HCT116 (cell line): ENCODE measurements at regions not wholly inside any gene's neighbourhood (a gene's known extent, or its start where the extent isn't known, plus 50 kb on each side); places are given as distances from the start of the nearest gene placed in this dataset.

ENCODE experiments used
- ATAC-seq: fragments of 200-7000 bp; cut with Tn5 transposase; 2 replicates; pipeline ENCODE4 v1.9.1; 2020; ENCODE audit warnings: mild to moderate bottlenecking, moderate library complexity
- BruUV-seq: library from RNA; stranded (reverse); fragments of 400-500 nt; replicated peaks from 2 replicates; lab custom pipeline; 2021; lab: Mats Ljungman, UMichigan
- CTCF ChIA-PET: fragments of 300-600 bp; sonication (Branson Sonifier 250); formaldehyde crosslinking; loops from one replicate; lab custom pipeline; 2021; ENCODE audit warnings: antibody characterized with exemption; lab: Charles Lee
- POLR2A ChIA-PET: fragments of 300-600, 350-600 bp; sonication (Branson Sonifier 250); formaldehyde crosslinking; loops from one replicate; lab custom pipeline; 2021; ENCODE audit warnings: antibody characterized with exemption; lab: Charles Lee
- RAD21 ChIA-PET, 2 experiments: fragments of 300-600 bp; sonication (Branson Sonifier 250); formaldehyde crosslinking; loops; one replicate each; lab custom pipeline; 2023; ENCODE audit warnings: low total read pairs in 2 of 2; ENCODE audit not compliant: uncharacterized antibody in 2 of 2, unreplicated experiment in 2 of 2, low non-redundant PET in 1 of 2; lab: Charles Lee
- DNase-seq: peaks from one replicate; pipeline ENCODE4 v3.0.0-alpha.2; 2010; ENCODE audit warnings: low read depth, low spot score
- H2AFZ ChIP-seq: fragments of 200-600 bp; shearing (Covaris generic), sonication (generic); 2 replicates; pipeline ENCODE4 v1.6.1; 2017; ENCODE audit warnings: low read depth, mixed run types, mixed read lengths, antibody characterized with exemption, low read length; ENCODE audit not compliant: poor library complexity, severe bottlenecking
- H3K27ac ChIP-seq: 2 replicates; pipeline ENCODE4 v1.5.1; 2012; ENCODE audit warnings: low read depth, low read length
- H3K27me3 ChIP-seq: fragments of 200-600 bp; sonication (generic); 2 replicates; pipeline ENCODE4 v1.6.1; 2016; ENCODE audit warnings: mixed run types, low read length, mixed read lengths; ENCODE audit not compliant: insufficient read depth
- H3K36me3 ChIP-seq, 2 experiments: fragments of 200-500 bp in 1 of 2; fragments of 200-600 bp in 1 of 2; sonication (Bioruptor generic) in 1 of 2; sonication (generic) in 1 of 2; 2 replicates each; pipeline versions ENCODE4 v1.5.1 to v1.6.1; 2014 to 2016; ENCODE audit warnings: low read length in 2 of 2, inconsistent platforms in 1 of 2, mixed read lengths in 1 of 2, mixed run types in 1 of 2; ENCODE audit not compliant: insufficient read depth in 2 of 2, control insufficient read depth in 1 of 2
- H3K4me1 ChIP-seq, 2 experiments: fragments of 200-600 bp in 1 of 2; sonication (generic) in 1 of 2; 2 replicates each; pipeline versions ENCODE4 v1.5.1 to v1.6.1; 2012 to 2017; ENCODE audit warnings: low read length in 2 of 2, inconsistent platforms in 1 of 2, mild to moderate bottlenecking in 1 of 2, mixed read lengths in 1 of 2, mixed run types in 1 of 2, moderate library complexity in 1 of 2; ENCODE audit not compliant: insufficient read depth in 2 of 2, control insufficient read depth in 1 of 2
- H3K4me2 ChIP-seq: fragments of 200-600 bp; sonication (generic); 2 replicates; pipeline ENCODE4 v1.6.1; 2017; ENCODE audit warnings: mixed run types, low read length, mixed read lengths
- H3K4me3 ChIP-seq, 2 experiments: fragments of 200-600 bp in 1 of 2; sonication (generic) in 1 of 2; replicated peaks in 1 of 2; 2 replicates each; pipeline ENCODE4 v1.5.1; 2011 to 2016; ENCODE audit warnings: low read length in 2 of 2, control low read depth in 1 of 2, low read depth in 1 of 2, mild to moderate bottlenecking in 1 of 2, mixed read lengths in 1 of 2, mixed run types in 1 of 2
- H3K79me2 ChIP-seq: fragments of 200-600 bp; sonication (generic); 2 replicates; pipeline ENCODE4 v1.6.1; 2017; ENCODE audit warnings: mild to moderate bottlenecking, mixed run types, low read length, moderate library complexity, mixed read lengths; ENCODE audit not compliant: insufficient read depth
- H3K9ac ChIP-seq: fragments of 200-600 bp; sonication (generic); 2 replicates; pipeline ENCODE4 v1.6.1; 2016; ENCODE audit warnings: low read length, mixed read lengths
- H3K9me2 ChIP-seq: fragments of 200-600 bp; sonication (generic), shearing (Covaris generic); 2 replicates; pipeline ENCODE4 v1.6.1; 2017; ENCODE audit warnings: mixed run types, mild to moderate bottlenecking, moderate library complexity; ENCODE audit not compliant: insufficient read depth
- H3K9me3 ChIP-seq, 2 experiments: fragments of 200-500 bp in 1 of 2; fragments of 200-600 bp in 1 of 2; sonication (Bioruptor generic) in 1 of 2; sonication (generic) in 1 of 2; 2 replicates each; pipeline ENCODE4 v1.6.1; 2014 to 2017; ENCODE audit warnings: low read length in 2 of 2, mixed read lengths in 2 of 2, inconsistent platforms in 1 of 2, low read depth in 1 of 2, mild to moderate bottlenecking in 1 of 2, mixed run types in 1 of 2, moderate library complexity in 1 of 2; ENCODE audit not compliant: control insufficient read depth in 1 of 2, insufficient read depth in 1 of 2
- H4K20me1 ChIP-seq: fragments of 200-600 bp; sonication (generic), shearing (Covaris generic); 2 replicates; pipeline ENCODE4 v1.6.1; 2017; ENCODE audit warnings: mixed run types, mild to moderate bottlenecking, moderate library complexity; ENCODE audit not compliant: insufficient read depth
- ATF3 ChIP-seq: IDR thresholded peaks from 2 replicates; pipeline ENCODE4 v1.6.1; 2012
- CBX3 ChIP-seq: IDR thresholded peaks from 2 replicates; pipeline ENCODE4 v1.6.1; 2012; ENCODE audit warnings: low read depth
- CEBPB ChIP-seq: IDR thresholded peaks from 2 replicates; pipeline ENCODE4 v1.6.1; 2012; ENCODE audit warnings: low read depth
- EZH2 ChIP-seq: fragments of 200-600 bp; sonication (generic); IDR thresholded peaks from 2 replicates; pipeline ENCODE4 v1.6.1; 2017; ENCODE audit warnings: antibody characterized with exemption, mixed run types
- FOSL1 ChIP-seq: IDR thresholded peaks from 2 replicates; pipeline ENCODE4 v1.6.1; 2012; ENCODE audit warnings: low read depth
- POLR2AphosphoS5 ChIP-seq: IDR thresholded peaks from 2 replicates; pipeline ENCODE4 v1.6.1; 2011; ENCODE audit warnings: mild to moderate bottlenecking, low read depth, low read length, moderate library complexity
- RAD21 ChIP-seq: IDR thresholded peaks from 2 replicates; pipeline ENCODE4 v1.6.1; 2012; ENCODE audit warnings: low read depth, mild to moderate bottlenecking
- REST ChIP-seq: IDR thresholded peaks from 2 replicates; pipeline ENCODE4 v1.6.1; 2012; ENCODE audit warnings: low read depth
- SIN3A ChIP-seq: IDR thresholded peaks from 2 replicates; pipeline ENCODE4 v1.6.1; 2012; ENCODE audit warnings: low read depth
- SP1 ChIP-seq: IDR thresholded peaks from 2 replicates; pipeline ENCODE4 v1.6.1; 2012; ENCODE audit warnings: low read depth
- SRF ChIP-seq: IDR thresholded peaks from 2 replicates; pipeline ENCODE4 v1.6.1; 2012; ENCODE audit warnings: low read depth
- YY1 ChIP-seq: IDR thresholded peaks from 2 replicates; pipeline ENCODE4 v1.6.1; 2011; ENCODE audit warnings: low read length, low read depth, moderate library complexity, mild to moderate bottlenecking; ENCODE audit not compliant: insufficient replicate concordance; ENCODE audit errors: extremely low read depth
- ZFX ChIP-seq: fragments of 450-650 bp; IDR thresholded peaks from 2 replicates; pipeline ENCODE4 v1.6.1; 2017
- intact Hi-C: fragments of 100-400 bp; cut with micrococcal nuclease; formaldehyde crosslinking; loops from 2 replicates; pipeline ENCODE4 v1.10.0; 2022

DNA sequence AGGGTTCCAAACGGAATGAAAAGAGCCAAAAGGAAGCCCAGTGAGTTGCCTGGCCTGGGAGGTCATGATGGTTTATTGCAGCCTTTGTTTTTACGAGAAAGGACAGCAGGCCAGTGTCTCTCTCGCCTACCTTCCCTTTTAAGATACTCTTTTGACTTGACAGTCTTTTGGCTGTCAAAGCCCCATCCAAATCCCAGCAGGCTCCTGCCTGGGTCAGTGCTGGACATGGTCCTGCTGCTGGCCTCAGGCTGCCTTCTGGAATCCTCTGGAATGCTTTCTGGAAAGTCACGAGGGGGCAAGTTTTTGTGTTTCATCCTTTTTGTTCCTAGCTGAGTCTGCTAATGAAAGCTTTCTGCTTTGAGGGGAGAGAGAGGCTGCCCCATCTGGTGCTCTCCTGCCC, 444.8 kb downstream of the OLFM4 start:
- ATAC-seq, result no peak
- Histone ChIP-seq H3K9ac (no peak overlapping the region), H3K4me2 (no peak overlapping the region), H4K20me1 (no peaks in the 10 kb centered on the region), H3K9me2 (no peaks in the 10 kb centered on the region)
- POLR2A ChIA-PET, result no interaction called here
- TF ChIP-seq SIN3A (no peak), POLR2AphosphoS5 (no peak), CEBPB (no peak), ATF3 (no peak), SRF (no peak), YY1 (no peak), FOSL1 (no peak), EZH2 (no peak), ZFX (no peak), CBX3 (no peak)
- TF ChIP-seq, all 23 proteins: peak for 0
- Histone ChIP-seq H3K27ac (no peak overlapping the region), H3K36me3 (no peaks in the 10 kb centered on the region), H3K4me1 (no peaks in the 10 kb centered on the region), H3K79me2 (no peaks in the 10 kb centered on the region), H2AFZ (no peak overlapping the region), H3K9me3 (peaks cover 12 to 47% of the 10 kb centered on the region in 2 experiments; a peak in 2 of 4 replicates), H3K4me3 (no peak overlapping the region), H3K27me3 (no peaks in the 10 kb centered on the region)
- CTCF ChIA-PET, result no interaction called here
- no peak for DNase-seq
- RAD21 ChIA-PET, result no interaction called here
- intact Hi-C loops, result no loop called here
- BruUV-seq, result no TSS peak

- TF ChIP-seq SP1, result no peak
- TF ChIP-seq REST, result no peak
- no peak for TF ChIP-seq RAD21
- TF ChIP-seq, all 23 proteins: peak for 0
- H3K4me2 ChIP-seq, result no peak overlapping the region
- DNase-seq (no peak), ATAC-seq (no peak)
- H3K79me2 ChIP-seq, result no peaks in the 10 kb centered on the region
- RAD21 ChIA-PET, result no interaction called here
- intact Hi-C loops, result no loop called here
- CTCF ChIA-PET, result no interaction called here
- no peaks in the 10 kb centered on the region for H4K20me1 ChIP-seq
- no peaks in the 10 kb centered on the region for H3K27me3 ChIP-seq
- peaks cover 8 to 45% of the 10 kb centered on the region in 2 experiments; a peak in 2 of 4 replicates for H3K9me3 ChIP-seq
- no peak overlapping the region for H2AFZ ChIP-seq
- no TSS peak for BruUV-seq
- H3K4me1 ChIP-seq, result no peaks in the 10 kb centered on the region
- H3K4me3 ChIP-seq, result no peak overlapping the region
- no peak overlapping the region for H3K9ac ChIP-seq
- POLR2A ChIA-PET, result no interaction called here
- no peaks in the 10 kb centered on the region for H3K9me2 ChIP-seq
- H3K27ac ChIP-seq, result no peak overlapping the region
- no peaks in the 10 kb centered on the region for H3K36me3 ChIP-seq
Observed at GRCh38 chr13:53474878-53475277, 446.3 kb downstream of the OLFM4 start.
